GM13977 (cell line): ENCODE measurements at regions not wholly inside any gene's neighbourhood (a gene's known extent, or its start where the extent isn't known, plus 50 kb on each side); places are given as distances from the start of the nearest gene placed in this dataset.

Source experiments
- DNase-seq: peaks from one replicate; pipeline ENCODE4 v3.0.0; 2012; ENCODE audit warnings: low spot score
- CTCF ChIP-seq: IDR thresholded peaks from 2 replicates; pipeline ENCODE4 v1.5.1; 2012; ENCODE audit warnings: mild to moderate bottlenecking, control low read depth; ENCODE audit not compliant: insufficient read depth; ENCODE audit errors: extremely low read depth, missing control alignments
- in situ Hi-C: fragments of 300-500 bp; cut with MboI; formaldehyde crosslinking; loops from one replicate; pipeline ENCODE4 v1.12.0; 2022; ENCODE audit warnings: low sequenced_read_pairs, low pct_unique_long_range_greater_than_20kb, mixed read lengths, inconsistent platforms; ENCODE audit not compliant: unreplicated experiment

- no peak for TF ChIP-seq CTCF
- in situ Hi-C loops = no loop called here
- DNase-seq = no peak
Measured at GRCh38 chr11:23840872-23841271, 656.0 kb upstream of the LUZP2 start.

- no peak for TF ChIP-seq CTCF
- no peak for DNase-seq
- in situ Hi-C loops = no loop called here
Measured at GRCh38 chr11:23846902-23847422, 649.9 kb upstream of the LUZP2 start.

- no peak for TF ChIP-seq CTCF
- DNase-seq = no peak
- in situ Hi-C loops = no loop called here
Measured at GRCh38 chr11:23851216-23851615, 645.6 kb upstream of the LUZP2 start.

- DNase-seq = no peak
Measured at GRCh38 chr11:23856654-23857053, 640.2 kb upstream of the LUZP2 start.

GRCh38 chr11:23859087-23859486, 637.8 kb upstream of the LUZP2 start:
- no peak for DNase-seq
- in situ Hi-C loops = no loop called here

More at GRCh38 chr11:23856654-23857053, 640.2 kb upstream of the LUZP2 start:
- in situ Hi-C loops = no loop called here
- no peak for TF ChIP-seq CTCF

GRCh38 chr11:23861615-23862014, 635.2 kb upstream of the LUZP2 start:
- no peak for DNase-seq
- TF ChIP-seq CTCF = no peak

More at GRCh38 chr11:23859087-23859486, 637.8 kb upstream of the LUZP2 start:
- TF ChIP-seq CTCF = no peak

More at GRCh38 chr11:23861615-23862014, 635.2 kb upstream of the LUZP2 start:
- in situ Hi-C loops = no loop called here
